RWPE1 (cell line): ENCODE measurements at regions not wholly inside any gene's neighbourhood (a gene's known extent, or its start where the extent isn't known, plus 50 kb on each side); places are given as distances from the start of the nearest gene placed in this dataset.

Source experiments
- CTCF ChIA-PET: fragments of 350-600 bp; sonication (Branson Sonifier 250); formaldehyde crosslinking; extraction: SDS; loops from one replicate; lab custom pipeline; 2021; lab: Yijun Ruan, JAX
- POLR2A ChIA-PET: fragments of 400-600 bp; formaldehyde crosslinking; extraction: SDS; loops from one replicate; lab custom pipeline; 2020; ENCODE audit warnings: antibody characterized with exemption; ENCODE audit not compliant: low non-redundant PET; lab: Yijun Ruan, JAX
- DNase-seq: peaks from one replicate; pipeline ENCODE4 v3.0.0; 2012; ENCODE audit warnings: low spot score
- H3K27ac ChIP-seq: fragments of 450-650 bp; 2 replicates; pipeline ENCODE4 v1.5.1; 2017
- TF ChIP-seq, protein P1 (sequence below): fragments of 450-650 bp; conservative IDR thresholded peaks from 2 replicates; pipeline ENCODE4 v1.5.1; 2017; ENCODE audit warnings: low read depth, mild to moderate bottlenecking

DNA sequence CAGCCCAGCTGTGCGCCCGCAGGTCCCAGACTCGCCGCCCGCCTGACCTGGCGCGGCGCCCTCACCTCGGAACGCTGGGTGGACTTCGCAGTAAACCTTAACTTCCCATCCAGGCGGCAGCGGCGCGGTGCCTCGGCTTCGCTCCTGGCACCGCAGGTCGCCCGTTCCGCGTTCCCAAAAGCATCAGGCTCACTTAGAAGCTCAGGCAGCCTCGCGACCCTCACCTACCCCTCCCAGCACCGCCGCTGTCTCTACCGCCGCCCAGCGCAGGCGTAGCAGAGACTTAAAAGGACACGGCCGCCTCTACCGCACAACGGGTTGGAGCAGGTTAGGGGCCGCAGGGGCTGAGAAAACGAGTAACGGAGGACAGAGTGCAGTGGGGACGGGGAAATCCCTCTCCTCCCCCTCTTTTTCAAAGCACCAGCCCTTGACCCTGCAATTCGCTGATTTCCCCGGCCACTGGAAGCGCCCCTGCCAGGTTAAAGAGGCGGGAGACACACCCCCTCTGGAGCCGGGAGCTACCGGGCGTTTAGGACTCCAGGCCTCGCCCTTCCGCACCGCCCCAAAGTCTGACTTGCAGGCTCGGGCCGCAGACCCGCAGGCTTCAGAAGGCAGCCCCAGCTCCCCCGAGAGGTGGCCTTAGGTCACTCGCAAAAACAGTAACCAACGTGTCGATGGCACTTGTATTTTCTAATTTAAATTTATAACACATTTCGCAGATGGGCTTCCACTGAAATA, 328.5 kb downstream of the FAM72C start:
- no peak overlapping the region for H3K27ac ChIP-seq
- POLR2A ChIA-PET: no interaction called here
- CTCF ChIA-PET: no interaction called here
- TF ChIP-seq, protein P1, sequence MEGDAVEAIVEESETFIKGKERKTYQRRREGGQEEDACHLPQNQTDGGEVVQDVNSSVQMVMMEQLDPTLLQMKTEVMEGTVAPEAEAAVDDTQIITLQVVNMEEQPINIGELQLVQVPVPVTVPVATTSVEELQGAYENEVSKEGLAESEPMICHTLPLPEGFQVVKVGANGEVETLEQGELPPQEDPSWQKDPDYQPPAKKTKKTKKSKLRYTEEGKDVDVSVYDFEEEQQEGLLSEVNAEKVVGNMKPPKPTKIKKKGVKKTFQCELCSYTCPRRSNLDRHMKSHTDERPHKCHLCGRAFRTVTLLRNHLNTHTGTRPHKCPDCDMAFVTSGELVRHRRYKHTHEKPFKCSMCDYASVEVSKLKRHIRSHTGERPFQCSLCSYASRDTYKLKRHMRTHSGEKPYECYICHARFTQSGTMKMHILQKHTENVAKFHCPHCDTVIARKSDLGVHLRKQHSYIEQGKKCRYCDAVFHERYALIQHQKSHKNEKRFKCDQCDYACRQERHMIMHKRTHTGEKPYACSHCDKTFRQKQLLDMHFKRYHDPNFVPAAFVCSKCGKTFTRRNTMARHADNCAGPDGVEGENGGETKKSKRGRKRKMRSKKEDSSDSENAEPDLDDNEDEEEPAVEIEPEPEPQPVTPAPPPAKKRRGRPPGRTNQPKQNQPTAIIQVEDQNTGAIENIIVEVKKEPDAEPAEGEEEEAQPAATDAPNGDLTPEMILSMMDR: no peak
- no peak for DNase-seq

DNA sequence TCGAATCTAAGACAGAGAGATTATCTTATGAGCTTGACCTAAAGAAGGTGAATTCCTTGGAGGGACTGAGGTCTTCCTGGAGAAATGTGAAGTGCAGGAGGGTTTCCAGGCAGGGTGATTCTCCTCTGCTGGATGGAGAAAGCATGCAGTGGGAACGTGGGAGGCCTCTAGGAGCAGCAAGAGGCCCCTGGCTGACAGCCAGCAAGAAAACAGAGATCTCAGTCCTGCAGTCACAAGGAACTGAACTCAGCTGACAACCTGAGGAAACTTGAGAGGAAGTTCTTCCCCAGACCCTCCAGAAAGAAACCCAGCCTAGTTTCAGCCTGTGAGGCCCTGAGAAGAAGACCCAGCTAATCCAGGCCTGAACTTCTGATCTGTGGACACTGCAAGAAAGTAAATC, 345.9 kb downstream of the FAM72C start:
- ChIA-PET POLR2A (no interaction called here), CTCF (no interaction called here)
- H3K27ac ChIP-seq: no peak overlapping the region
- no peak for DNase-seq
- TF ChIP-seq, protein P1: no peak

DNA sequence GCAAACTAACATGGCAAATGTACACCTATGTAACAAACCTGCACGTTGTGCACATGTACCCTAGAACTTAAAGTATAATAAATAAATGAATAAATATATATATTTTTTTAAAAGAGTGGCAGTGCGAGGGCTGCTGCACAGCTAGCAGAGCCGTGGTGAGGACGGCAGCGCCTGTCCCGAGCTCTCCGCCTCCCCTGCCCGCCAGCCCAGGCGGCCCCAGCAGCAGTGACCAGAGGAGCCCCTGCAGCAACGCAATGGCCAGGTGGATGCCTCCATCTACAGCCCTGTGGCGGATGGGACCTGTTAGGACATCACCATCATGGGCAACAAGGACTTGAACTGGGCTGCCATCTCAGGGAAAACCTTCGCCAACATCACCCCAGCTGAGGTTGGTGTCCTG, 351.9 kb downstream of the FAM72C start:
- ChIA-PET CTCF (no interaction called here), POLR2A (no interaction called here)
- H3K27ac ChIP-seq: no peak overlapping the region
- TF ChIP-seq, protein P1: no peak
- DNase-seq: no peak

DNA sequence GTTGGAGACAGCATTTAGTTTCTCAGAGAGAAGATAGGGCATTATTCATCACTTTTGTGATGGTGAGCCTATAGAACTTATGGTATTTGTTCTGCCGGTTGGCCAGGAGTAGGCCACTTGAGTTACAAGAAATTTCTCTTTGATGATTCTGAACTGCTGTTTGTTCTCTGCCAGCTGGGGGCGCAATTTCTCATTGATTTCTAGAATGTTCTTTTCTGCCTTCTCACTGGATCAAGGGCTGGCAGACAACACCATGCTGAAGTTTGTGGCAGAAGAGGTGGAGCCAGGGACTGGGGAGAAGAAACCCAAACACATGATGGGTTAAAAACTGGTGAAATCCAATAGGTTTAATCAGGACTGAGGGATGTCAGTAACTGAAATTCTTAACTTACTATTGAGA, 360.6 kb downstream of the FAM72C start:
- DNase-seq: no peak
- ChIA-PET CTCF (no interaction called here), POLR2A (no interaction called here)
- no peak overlapping the region for H3K27ac ChIP-seq
- TF ChIP-seq, protein P1: no peak

DNA sequence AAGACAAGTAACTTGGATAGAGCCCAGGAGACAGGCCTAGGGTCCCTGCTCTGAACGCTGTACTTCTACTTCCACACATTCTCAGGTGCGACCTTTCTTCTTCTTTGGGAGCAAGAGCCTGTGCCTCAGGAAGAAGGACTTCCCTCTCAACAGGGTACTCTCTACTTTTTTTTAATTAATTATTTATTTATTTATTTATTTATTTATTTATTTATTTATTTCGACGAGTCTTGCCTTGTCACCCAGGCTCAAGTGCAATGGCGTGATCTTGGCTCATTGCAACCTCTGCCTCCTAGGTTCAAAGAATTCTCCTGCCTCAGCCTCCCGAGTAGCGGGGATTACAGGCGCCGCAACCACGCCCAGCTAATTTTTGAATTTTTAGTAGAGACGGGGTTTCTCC, 361.6 kb downstream of the FAM72C start:
- ChIA-PET POLR2A (no interaction called here), CTCF (no interaction called here)
- H3K27ac ChIP-seq: no peak overlapping the region
- no peak for DNase-seq
- TF ChIP-seq, protein P1: no peak

DNA sequence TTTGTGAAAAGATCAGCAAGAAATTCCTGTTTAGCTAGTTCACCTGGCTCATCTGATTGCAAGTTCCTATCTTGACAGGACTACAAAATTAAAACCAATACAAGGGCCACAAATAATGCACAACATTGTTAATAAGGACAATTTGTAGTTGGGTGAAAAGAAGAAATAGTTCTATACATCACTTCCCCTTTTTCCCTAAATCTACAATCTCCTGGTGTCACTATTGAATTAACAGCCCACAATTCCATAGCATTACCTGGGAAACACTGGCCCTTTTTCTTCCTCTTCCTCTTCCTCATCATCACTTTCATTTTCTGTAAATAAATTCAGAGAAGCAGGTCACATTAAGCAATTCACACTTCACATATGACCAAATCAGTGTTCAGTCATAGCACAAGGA, 366.9 kb downstream of the FAM72C start:
- TF ChIP-seq, protein P1: no peak
- no peak overlapping the region for H3K27ac ChIP-seq
- ChIA-PET POLR2A (no interaction called here), CTCF (no interaction called here)
- DNase-seq: no peak
